Activated CD4-positive, alpha-beta T cell treated with anti-CD3 and anti-CD28 coated beads, Interleukin-10, Interleukin-2, amounts not matched to agents 100 ng/mL and 50 ng/mL, durations not matched to agents 16 hours and 8 hours (primary cell): ENCODE measurements at regions not wholly inside any gene's neighbourhood (a gene's known extent, or its start where the extent isn't known, plus 50 kb on each side); places are given as distances from the start of the nearest gene placed in this dataset.

ENCODE experiments used
- DNase-seq: peaks from one replicate; pipeline ENCODE4 v3.0.0-alpha.2; 2020

DNA sequence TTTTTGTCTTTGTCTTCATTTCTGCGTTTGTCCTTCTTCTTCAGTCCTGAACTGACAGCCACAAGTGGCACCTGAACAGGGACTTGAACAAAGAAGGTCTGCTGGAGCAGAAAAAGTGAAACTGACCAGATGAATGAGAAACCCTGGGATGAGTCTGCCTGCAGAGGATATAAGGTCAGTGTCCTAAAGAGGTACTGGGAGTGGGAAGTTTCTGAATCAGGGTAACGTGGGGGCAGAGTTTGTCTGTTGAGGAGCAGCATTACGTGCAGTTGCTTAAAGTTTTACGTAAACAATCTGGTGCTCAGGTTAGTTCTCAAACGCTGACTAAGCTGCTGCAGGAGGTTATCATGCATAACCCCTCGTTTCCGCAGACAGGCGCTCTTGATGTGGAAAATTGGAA is 2057.6 kb downstream of the TP53TG3F start:
- no peak for DNase-seq

DNA sequence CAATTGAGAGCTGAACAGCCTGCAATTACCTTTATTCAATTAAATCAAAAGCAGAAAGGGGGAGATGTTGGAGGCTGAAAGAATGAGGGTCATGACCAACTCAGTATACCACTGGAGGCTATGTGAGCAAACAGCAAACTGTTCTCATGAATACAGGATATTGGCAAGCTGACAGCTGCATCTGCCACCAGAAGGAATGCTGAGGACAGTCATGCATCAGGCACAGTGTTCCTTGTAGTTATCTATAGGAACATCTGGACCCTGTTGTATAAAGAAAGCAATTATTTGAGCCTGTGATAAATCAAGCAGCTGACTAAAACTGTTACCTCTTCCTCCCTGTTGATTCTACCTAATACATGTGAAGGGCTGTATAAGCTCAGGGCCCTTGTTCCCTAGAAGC is 2064.6 kb downstream of the TP53TG3F start:
- DNase-seq, result no peak

DNA sequence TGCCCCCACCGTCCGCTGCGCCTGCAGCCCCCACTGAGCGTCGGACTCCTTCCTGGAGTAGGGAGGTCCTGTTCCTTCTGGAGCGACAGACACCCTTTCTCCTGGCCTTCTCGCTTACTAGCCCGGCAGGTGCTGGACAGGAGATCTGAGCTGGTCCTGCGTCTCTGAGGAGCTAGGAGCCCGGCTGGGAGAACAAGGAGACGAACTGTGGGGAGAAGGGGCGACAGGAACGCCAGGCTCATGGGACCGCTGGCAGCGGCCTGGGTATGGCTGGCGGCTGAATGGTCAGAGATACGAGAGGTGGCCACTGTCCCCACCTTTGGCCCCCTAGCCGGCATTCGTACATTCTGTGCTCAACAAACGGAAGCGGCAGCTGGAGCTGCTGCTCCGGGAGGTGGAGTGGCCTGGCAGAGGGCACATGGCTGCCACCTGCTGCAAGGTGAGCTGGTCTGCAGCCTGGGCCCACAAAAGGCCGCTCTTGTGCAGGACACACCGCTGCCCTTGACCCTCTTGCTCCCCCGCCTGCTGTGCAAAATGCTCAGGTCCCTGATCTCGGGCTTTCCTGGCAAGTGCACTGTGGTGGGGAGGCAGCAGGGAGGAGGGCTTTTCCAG is 2066.7 kb downstream of the TP53TG3F start:
- DNase-seq, result no peak

DNA sequence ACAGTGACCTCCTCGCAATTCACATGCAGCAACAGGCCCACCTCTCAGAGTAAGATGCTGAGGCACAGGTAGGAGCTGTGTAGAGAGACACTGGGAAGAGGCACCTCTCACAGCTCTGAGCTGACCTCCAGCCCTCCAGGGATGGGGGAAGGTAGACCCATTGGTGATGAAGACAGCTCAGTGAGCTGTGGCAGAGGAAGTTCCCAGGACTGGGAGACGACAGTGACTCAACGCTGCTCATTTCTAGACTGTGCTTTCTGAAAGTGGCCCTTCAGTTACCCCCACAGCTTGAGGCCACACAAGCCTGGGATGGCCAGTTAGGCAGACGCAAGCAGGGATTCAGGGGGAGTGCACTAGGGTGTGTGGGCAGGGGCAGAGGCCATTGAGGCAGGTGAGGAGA is 2073.2 kb downstream of the TP53TG3F start:
- no peak for DNase-seq

DNA sequence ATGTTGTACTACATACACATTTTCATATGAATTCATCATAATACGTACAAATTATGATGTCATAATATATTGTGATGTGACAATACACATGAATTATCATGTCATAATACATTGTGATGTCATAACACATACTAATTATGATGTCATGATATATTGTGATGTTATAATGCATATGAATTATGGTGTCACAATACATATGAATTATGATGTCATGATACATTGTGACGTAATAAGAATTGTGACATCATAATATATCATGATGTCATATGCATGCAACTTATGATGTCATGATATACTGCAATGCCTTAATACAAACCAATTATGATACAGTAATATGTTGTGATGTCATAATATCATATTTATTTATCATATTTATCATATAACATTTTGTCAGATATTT is 2074.3 kb downstream of the TP53TG3F start:
- DNase-seq, result no peak

DNA sequence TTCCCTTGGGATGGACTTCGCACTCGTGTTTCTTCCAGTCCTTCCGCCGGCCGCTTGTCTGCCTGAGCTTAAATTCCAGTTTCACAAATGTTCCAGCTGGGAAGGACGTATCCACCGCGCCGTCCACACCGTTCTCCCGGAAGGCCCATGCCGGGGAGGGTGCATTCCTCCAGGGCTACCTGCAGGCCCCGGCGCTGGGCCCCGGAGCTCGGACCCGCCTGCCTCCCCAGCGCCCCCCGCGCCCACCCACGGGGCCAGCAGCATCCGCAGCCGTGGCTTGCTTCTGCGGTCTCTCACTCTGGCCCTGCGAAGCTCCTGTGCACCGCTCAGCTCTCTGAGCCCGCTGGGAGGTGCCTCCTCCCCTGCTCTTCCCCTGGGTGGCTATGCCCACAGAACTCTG is 2084.1 kb downstream of the TP53TG3F start:
- DNase-seq, result no peak

DNA sequence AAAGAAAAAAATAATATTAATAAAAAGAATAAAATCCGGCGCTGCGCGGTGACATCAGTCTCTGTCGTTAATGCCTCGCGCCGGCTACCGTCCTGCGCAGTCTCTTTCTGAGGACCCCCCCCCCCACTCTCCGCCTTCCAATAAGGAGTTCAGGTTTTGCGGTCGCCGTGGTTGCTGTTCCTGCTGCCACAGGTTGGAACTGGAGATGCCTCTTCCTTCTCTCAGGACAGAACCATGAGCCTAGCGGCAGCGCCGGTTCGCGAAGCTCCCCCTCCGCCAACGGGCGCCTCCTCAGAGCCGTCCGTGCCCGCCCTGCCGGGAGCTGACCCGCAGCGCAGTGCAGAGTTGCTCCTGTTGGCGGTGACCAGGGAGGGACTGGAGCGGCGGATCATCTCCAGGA is 2093.4 kb downstream of the TP53TG3F start:
- DNase-seq, result no peak

DNA sequence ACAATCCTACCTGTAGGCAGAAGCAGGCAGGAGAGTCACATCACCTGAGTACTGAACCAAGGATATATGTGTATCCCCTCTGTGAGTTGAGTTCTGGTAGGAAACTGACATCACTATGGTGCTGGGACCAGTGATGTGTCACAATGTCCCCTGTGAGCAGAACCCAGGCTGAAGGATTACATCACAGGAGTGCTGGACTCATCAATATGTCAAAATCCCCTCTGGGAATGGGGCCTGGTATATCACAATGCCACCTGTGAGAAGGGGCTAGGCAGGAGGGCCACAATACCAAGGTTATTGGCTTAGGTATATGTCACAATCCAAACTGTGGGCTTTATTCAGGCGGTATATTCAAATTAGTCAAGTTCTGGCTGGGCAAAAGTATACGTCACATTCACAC is 2098.3 kb downstream of the TP53TG3F start:
- DNase-seq, result no peak

DNA sequence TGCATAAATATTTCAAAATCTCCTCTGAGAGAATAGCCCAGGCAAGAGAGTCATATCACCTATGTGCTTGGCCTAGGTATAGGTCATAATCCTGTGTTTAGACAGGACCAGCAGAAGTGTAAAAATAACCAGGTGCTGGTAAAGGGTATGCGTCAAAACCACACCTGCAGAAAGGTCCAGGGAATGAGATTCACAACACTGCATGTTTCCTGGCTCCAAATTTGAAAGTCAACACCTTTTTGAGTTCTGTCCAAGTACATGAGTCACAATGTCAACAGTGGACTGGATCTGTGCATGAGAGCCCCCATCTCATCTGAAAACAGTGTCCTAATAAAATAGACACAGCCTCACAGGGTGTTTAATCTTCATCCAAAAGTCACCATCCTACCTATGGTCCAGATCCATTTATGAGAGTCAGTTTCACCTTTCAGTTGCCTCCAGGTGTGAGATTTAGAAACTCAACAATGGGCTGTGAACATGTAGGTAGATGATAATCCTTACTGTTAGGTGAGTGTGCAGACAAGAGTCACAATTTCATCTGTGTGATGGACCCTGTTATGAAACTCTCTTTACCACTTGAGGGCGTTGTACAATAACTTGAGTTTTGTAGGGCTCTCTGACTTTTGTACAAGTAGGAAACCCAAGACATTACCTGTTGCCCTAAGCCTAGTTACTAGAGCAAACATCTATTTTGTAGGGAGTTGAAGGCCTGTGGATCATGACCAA is 2100.7 kb downstream of the TP53TG3F start:
- DNase-seq, result no peak

DNA sequence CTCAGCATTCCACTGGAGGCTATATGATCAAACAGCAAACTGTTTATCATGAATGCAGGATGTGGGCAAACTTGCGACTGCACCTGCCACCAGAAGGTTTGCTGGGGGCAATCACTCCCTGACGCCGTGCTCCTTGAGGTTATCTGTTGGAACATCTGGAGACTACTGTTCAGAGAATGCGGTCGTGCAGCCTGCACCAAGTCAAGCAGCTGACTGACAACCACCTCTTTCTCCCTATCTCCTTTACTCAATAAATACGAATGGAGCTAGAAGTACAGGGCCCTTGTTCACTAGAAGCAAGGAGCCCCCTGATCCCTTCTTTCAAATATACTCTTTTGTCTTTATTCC is 2101.2 kb downstream of the TP53TG3F start:
- DNase-seq, result no peak

DNA sequence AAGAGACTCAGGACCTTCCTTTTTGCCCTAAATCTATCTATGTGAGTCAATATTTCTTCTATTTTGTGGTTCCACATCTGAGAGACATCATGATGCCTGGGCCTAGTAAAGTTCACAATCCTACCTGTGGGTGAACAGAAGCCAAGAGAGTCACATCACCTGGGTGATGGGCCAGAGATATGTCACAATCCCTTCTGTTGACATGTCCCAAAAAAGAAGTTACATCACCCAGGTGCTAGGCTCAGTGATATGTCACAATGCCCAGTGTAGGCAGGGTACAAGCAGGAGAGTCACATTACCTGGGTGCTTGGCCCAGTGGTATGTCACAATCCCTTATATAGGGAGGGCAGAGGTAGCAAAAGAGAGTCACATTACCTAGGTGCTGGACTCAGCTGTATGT is 2101.9 kb downstream of the TP53TG3F start:
- DNase-seq, result no peak

DNA sequence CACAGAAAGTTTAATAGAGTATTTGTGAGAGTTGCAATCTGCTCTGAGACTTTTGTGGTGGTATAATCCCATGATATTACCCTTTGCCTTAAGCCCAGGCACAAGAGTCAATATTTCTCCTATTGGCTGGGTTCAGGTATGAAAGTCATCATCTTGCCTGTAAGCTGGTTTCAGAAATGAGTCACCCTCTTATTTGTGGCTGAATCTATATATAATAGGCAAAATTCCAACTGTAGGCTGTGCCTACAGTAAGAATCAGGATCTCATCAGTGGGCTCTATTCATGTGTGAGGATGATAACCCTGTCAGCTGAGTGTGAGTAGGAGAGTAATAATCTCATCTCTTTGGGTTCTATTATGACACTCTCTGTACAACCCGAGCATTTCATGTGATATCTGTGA is 2103.1 kb downstream of the TP53TG3F start:
- DNase-seq, result no peak

DNA sequence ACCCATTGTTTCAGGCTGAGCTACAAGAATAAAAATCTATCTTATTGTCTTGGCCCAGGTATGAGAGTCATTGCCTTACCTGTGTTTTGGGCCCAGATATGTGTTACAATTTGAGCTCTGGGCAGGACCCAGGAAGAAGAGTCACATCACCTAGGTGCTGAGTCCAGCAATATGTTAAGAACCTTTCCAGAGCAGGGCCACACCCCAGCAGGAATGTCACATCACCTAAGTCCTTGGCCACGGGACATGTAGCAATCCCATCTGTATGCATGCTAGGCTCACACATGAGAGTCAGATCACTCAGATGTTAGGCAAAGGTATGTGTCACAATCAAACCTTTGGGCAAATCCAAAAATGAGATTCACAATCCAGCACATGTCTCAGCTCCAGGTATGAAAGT is 2103.5 kb downstream of the TP53TG3F start:
- no peak for DNase-seq

DNA sequence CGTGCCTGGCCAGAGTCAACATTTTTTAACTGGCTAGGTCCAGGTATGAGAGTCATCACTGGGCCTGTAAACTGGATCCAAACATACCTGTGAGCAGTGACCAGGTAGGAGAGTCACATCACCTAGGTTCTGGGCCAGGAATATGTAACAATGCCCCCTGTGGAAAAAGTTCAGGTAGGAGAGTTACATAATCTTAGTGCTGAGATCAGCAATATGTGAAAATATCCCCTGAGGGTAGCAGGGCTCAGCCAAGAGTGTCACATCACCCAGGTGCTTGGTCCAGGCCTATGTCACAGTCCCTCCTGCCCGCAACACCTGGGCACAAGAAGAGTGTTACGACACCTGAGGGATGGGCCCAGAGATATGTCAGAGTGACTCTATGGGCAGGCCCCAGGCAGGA is 2104.7 kb downstream of the TP53TG3F start:
- no peak for DNase-seq

DNA sequence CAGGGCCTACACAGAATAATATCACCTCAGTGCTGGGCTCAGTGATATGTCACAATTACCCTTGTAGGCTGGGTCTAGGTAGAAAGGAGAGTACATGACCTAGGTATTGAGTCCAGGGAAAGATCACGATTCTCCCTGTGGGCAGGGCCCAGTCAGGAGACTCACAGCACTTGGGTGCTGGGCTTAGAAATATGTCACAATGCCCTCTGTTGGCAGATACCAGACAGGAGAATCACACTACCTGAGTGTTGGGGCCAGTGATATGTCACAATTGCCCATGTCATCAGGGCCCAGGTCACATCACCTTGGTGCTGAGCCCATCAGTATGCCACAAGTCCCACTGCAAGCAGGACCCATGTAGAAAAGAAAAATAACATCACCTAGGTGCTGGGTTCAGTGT is 2105.5 kb downstream of the TP53TG3F start:
- DNase-seq, result no peak

DNA sequence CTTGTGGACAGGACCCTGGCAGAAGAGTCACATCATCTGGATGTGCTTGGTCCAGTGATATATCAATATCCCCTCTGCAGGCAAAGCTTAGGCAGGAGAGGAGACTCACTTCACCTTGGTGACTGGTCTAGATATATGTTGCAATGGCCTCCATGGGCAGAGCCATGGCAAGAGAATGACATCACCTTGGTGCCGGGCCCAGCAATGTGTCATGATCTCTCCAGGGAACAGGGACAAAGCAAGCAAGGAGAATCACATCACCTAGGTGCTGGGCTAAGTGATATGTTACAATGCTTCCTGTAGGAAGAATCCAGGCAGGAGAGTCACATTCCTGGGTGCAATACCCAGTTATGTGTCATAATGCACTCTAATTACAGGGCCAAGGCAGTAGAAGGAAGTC is 2106.2 kb downstream of the TP53TG3F start:
- DNase-seq, result no peak

DNA sequence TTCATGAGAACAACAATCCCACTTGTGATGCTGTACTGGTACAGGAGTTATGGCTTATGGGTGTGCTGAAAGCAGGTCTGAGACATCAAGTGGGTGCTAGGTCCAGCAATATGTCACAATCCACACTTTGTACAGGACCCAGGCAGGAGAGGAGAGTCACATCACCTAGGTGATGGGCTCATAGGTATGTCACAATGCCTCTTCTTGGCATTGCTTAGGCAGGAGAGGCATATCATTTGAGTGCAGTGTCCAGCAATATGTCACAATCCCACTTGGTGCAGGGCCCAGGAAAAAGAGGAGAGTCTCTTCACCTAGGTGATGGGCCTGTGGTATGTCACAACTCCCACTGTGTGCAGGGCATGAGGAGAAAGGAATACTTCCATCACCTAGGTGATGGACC is 2110.0 kb downstream of the TP53TG3F start:
- no peak for DNase-seq

DNA sequence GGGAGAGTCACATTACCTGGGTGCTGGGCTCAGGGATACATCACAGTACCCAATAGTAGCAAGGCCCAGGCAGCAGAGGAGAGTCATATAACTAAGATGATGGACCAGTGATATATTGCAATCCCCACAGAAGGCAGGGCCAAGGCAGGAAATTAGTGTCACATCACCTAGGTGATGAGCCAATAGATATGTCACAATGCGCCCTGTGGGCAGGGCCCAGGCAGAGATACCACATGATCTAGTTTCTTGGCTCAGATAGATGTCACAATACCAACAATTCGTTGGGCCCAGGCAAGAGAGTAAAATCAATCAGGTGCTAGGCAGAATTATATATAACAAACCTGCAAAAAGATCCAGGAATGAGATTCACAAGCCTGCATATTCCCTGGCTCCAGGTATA is 2111.5 kb downstream of the TP53TG3F start:
- no peak for DNase-seq

DNA sequence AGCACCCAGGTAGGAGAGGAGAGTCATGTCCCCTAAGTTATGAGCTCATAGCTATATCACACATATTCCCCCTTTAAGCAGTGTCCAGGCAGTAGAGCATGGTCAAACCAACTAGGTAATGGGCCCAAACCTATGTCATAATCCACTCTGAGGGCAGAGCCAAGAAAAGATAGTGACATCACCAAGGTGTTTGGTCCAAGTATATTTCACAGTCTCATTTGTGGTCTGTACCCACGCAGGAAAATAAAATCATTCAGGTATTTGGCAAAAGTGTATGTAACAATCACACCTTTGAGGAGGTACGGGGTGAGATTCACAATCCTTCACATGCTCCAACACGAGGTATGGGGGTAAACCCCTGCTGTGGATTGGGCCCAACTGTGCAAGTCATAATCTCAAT is 2112.8 kb downstream of the TP53TG3F start:
- DNase-seq, result no peak

DNA sequence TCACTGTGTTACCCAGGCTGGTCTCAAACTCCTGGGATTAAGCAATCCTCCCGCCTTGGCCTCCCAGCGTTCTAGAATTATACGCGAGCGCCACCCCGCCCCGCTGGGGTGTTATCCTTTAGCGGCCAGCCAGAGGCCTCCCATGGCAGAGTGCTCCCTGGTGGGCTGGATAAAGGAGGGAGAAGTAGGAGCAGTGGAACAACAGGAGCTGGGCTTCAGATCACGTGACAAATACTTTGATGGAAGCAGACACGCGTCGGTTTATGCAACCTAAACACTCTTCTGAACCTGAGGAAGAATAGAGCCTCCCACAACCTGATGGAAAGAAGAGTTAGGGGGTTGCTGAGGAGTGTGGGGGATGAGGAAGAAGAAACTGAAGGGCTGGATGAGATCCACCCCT is 2114.0 kb downstream of the TP53TG3F start:
- no peak for DNase-seq

DNA sequence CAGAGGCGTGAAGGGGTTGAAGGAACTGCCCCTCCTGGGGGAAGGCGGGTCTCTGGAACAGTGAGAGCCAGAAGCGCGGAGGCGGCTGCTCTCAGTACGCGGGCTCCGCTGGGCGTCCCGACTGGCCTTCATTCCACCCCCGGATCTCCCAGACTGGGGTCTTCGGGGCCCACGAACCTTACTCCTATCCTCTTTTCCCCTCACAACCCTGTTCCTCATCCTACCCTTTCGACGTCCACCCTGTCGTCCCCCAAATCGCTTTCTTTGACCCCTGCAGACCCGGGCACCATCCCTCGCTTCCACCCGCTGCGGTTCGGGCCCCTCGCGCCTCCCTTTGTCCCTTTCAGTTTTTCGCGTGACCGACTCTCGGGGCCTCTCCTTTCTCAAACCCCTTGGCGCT is 2114.6 kb downstream of the TP53TG3F start:
- DNase-seq, result no peak

DNA sequence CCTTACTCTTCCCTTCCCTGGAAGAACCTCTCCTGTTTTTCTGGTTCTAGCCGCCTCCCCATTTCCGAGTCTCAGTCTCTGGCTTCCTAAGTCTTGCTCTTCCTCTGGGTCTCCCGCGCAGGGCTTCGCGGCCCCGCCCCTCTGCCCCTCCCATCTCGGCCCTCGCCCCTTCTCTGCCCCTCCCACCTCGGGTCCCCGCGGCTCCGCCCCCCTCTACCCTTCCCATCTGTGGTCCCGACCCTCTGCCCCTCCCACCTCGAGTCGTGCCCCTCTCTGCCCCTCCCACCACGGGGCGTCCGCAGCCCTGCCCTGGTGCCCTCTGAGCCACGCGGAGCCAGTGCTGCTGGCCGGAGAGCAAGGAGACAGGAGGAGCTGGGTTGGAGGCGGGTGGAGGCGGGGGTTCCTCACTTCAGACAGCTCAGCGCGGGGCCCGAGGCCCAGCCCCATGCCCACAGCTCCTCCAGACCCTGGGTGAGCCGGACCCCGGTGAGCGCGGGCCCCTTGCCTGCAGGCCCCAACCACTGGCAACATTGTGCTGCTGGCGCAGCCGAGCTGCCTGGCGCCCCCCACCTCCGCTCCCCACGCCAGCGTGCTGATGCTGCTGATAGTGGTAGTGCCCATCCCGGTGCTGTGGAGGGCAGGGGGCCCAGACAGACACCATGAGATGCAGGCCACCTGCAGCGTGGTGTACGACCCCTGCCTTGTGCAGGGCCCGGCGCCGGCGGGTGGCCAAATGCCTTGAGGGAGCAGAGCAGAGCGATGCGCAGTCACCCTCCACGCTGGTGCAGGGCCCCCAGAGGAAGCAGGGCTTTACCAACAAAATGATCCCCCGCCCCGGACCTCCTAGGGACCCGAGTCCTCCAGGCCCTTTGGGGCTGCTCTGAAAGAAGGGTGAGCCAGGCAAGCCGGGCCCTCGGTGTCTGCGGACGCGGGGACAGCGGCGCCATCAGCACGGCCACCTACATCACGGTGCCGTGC is 2115.3 kb downstream of the TP53TG3F start:
- DNase-seq, result no peak

DNA sequence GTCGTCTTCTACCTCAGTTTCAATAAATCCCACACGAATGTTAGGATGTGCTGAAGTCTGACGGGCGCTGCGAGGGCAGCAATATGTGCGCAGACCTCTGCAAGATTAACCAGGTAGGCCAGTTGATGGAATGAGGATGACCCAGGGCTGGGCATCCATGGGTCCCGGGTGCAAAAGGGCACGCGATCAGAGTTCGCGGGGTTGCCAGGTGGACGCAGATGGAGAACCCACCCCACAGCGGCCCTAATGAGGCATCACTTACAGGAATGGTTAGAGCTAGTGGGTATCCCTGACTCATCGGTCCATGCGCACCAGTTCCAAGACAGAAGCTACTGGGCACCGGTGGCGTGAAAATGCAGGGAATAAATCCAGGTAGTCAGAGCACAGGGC is 2116.0 kb downstream of the TP53TG3F start:
- no peak for DNase-seq

DNA sequence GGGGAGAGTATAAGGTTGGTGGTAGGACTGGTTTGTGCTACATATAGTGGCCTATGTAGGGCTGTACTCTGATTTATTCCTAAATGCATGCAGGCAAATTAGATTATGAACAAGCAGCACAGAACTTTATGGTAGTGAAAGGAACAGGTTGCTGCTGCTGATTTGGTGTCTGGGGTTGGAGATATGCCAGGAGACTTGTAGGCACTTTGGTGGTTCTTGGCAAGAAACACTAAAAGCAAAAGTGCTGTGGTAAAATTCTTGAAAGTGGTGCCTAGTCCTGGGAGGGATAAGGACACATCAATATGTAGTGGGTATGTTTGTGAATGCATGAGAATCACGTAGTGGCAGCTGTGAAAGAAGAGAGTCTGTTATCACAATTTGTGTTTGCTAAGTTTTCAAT is 2126.0 kb downstream of the TP53TG3F start:
- no peak for DNase-seq
